ENCODE measurements at regions not wholly inside any gene's neighbourhood (a gene's known extent, or its start where the extent isn't known, plus 50 kb on each side); places are given as distances from the start of the nearest gene placed in this dataset.

DNA sequence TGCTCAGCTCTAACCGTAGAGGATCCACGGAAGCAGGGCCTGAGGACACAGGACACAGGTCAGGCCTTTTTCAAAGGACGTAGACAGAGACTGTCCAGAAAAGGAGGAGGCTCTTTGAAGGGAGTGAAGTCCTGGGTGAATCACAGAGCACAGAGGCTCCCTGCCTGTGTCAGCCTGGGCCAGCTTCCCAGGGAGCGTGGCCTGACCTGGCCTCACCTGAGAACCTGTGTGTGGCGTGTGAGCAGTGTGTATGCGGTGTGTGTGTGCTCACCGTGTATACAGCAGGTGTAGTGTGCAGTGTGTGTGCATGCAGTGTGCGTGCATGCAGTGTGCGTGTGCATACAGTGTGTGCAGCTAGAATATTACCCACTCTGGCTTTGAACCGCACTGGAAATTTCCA lies 56.0 kb upstream of the FNDC1 start:
- TF ChIP-seq, protein P1, sequence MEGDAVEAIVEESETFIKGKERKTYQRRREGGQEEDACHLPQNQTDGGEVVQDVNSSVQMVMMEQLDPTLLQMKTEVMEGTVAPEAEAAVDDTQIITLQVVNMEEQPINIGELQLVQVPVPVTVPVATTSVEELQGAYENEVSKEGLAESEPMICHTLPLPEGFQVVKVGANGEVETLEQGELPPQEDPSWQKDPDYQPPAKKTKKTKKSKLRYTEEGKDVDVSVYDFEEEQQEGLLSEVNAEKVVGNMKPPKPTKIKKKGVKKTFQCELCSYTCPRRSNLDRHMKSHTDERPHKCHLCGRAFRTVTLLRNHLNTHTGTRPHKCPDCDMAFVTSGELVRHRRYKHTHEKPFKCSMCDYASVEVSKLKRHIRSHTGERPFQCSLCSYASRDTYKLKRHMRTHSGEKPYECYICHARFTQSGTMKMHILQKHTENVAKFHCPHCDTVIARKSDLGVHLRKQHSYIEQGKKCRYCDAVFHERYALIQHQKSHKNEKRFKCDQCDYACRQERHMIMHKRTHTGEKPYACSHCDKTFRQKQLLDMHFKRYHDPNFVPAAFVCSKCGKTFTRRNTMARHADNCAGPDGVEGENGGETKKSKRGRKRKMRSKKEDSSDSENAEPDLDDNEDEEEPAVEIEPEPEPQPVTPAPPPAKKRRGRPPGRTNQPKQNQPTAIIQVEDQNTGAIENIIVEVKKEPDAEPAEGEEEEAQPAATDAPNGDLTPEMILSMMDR (optimal IDR thresholded peaks at IDR 0.05 in 1 of 3, IDR thresholded peaks at IDR 0.05 in 1 of 3, conservative IDR thresholded peaks at IDR 0.05 in 1 of 3; ENCODE audit: extremely low read depth in 1 of 3, insufficient read depth in 2 of 3, low read length in 3 of 3), result no peak
- no peak for TF ChIP-seq EZH2 (IDR thresholded peaks at IDR 0.05; ENCODE audit: low read length)

Measured in keratinocyte (primary cell).